GM06990 (cell line): ENCODE measurements at regions not wholly inside any gene's neighbourhood (a gene's known extent, or its start where the extent isn't known, plus 50 kb on each side); places are given as distances from the start of the nearest gene placed in this dataset.

Experiments
- DNase-seq: peaks from one replicate; pipeline ENCODE4 v3.0.0-alpha.2; 2011; ENCODE audit not compliant: insufficient read length; ENCODE audit errors: extremely low read depth
- H3K27me3 ChIP-seq: replicated peaks from 2 replicates; pipeline ENCODE4 v1.6.0; 2011; ENCODE audit warnings: low read length; ENCODE audit not compliant: control insufficient read depth, insufficient read depth
- H3K36me3 ChIP-seq: 2 replicates; pipeline ENCODE4 v1.5.1; 2011; ENCODE audit warnings: low read length; ENCODE audit not compliant: control insufficient read depth, insufficient read depth
- H3K4me3 ChIP-seq: replicated peaks from 2 replicates; pipeline ENCODE4 v1.5.1; 2011; ENCODE audit warnings: low read depth, mild to moderate bottlenecking, control low read depth, low read length
- CTCF ChIP-seq: IDR thresholded peaks from 2 replicates; pipeline ENCODE4 v1.5.1; 2011; ENCODE audit warnings: low read length, control low read depth, mild to moderate bottlenecking, inconsistent platforms; ENCODE audit not compliant: insufficient read depth, poor library complexity, severe bottlenecking

DNA sequence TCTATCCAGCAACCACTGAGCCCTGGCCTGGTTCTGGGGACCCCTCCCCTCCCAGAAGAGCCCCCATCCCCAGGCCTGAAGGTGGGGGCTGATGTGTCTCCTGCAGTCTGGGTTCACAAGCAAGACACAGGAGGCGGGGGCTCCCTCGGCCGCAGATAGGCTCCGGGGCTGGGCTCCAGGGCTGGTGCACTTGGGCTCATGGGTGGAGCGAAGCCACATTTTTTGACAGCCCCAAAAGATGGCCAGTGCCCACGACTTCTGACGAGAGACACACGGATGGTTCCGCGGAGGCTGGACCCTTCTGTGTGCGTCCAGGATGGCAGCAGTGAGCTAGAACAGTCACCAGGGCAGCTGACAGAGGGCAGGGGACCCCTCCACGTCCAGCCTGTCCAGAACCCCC is 57.1 kb upstream of the GATA5 start:
- Histone ChIP-seq H3K4me3 (no peak overlapping the region), H3K27me3 (no peaks in the 10 kb centered on the region; the same call in 1 of the 2 replicates), H3K36me3 (no peaks in the 10 kb centered on the region)
- DNase-seq = no peak
- no peak for TF ChIP-seq CTCF

- Histone ChIP-seq H3K4me3 (no peak overlapping the region), H3K27me3 (no peaks in the 10 kb centered on the region; the same call in 1 of the 2 replicates), H3K36me3 (no peaks in the 10 kb centered on the region)
- no peak for DNase-seq
- no peak for TF ChIP-seq CTCF
Observed at GRCh38 chr20:62533591-62534495, 58.0 kb upstream of the GATA5 start.

- no peaks in the 10 kb centered on the region for H3K36me3 ChIP-seq
- DNase-seq = no peak
- no peak overlapping the region for H3K4me3 ChIP-seq
- no peaks in the 10 kb centered on the region; the same call in 1 of the 2 replicates for H3K27me3 ChIP-seq
- no peak for TF ChIP-seq CTCF
Observed at GRCh38 chr20:62534526-62535221, 58.9 kb upstream of the GATA5 start.

- TF ChIP-seq CTCF = no peak
- no peak for DNase-seq
- H3K36me3 ChIP-seq = no peaks in the 10 kb centered on the region
- H3K27me3 ChIP-seq = no peaks in the 10 kb centered on the region; the same call in 1 of the 2 replicates
- no peak overlapping the region for H3K4me3 ChIP-seq
Observed at GRCh38 chr20:62535282-62535811, 59.6 kb upstream of the GATA5 start.

DNA sequence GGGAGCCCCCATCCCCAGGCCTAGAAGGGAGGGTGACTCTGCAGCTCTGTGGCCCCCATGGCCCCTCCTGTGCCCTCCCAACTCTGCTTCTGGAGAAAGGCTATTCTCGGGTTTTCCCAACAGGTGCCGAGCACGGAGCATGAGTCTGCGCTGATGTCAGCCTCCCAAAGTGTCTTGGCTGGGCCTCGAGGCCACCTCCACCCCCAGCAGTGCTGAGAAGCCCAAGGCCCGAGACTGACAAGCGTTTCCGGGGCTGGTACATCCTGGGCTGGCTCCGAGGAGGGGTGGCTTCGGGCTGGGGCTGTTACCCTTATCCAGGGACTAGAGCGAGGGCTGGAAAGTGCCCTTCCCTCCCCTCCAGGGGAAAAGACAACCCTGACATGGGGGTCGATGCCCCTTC is 60.2 kb upstream of the GATA5 start:
- no peaks in the 10 kb centered on the region; the same call in 1 of the 2 replicates for H3K27me3 ChIP-seq
- no peaks in the 10 kb centered on the region for H3K36me3 ChIP-seq
- no peak for DNase-seq
- H3K4me3 ChIP-seq = no peak overlapping the region
- no peak for TF ChIP-seq CTCF
